ENCODE measurements at regions not wholly inside any gene's neighbourhood (a gene's known extent, or its start where the extent isn't known, plus 50 kb on each side); places are given as distances from the start of the nearest gene placed in this dataset.

GRCh38 chr16:65728167-65728566 is 606.3 kb upstream of the CDH11 start:
- H3K4me1 ChIP-seq (ENCODE audit: control insufficient read depth, insufficient read depth, low read length), result peaks cover 3% of the 10 kb centered on the region
- H3K36me3 ChIP-seq (ENCODE audit: control insufficient read depth, insufficient read depth, low read length), result no peaks in the 10 kb centered on the region
- no peaks in the 10 kb centered on the region for H3K27me3 ChIP-seq (ENCODE audit: control insufficient read depth, insufficient read depth, low read length)
- 55% methylated on average over 2 of the region's 3 CpGs for WGBS (ENCODE audit: insufficient coverage)
- peak; percentile 72 for DNase-seq
- no peaks in the 10 kb centered on the region for H3K9me3 ChIP-seq (replicated peaks; ENCODE audit: control insufficient read depth, low read depth, low read length)
- H3K27ac ChIP-seq (ENCODE audit: low read length), result no peak overlapping the region
- no peak overlapping the region for H3K4me3 ChIP-seq (ENCODE audit: low read length)

GRCh38 chr16:65727534-65728137 is 605.8 kb upstream of the CDH11 start:
- H3K36me3 ChIP-seq (ENCODE audit: control insufficient read depth, insufficient read depth, low read length), result no peaks in the 10 kb centered on the region
- no peak overlapping the region for H3K4me3 ChIP-seq (ENCODE audit: low read length)
- no peaks in the 10 kb centered on the region for H3K9me3 ChIP-seq (replicated peaks; ENCODE audit: control insufficient read depth, low read depth, low read length)
- H3K4me1 ChIP-seq (ENCODE audit: control insufficient read depth, insufficient read depth, low read length), result peaks cover 3% of the 10 kb centered on the region
- 86% methylated on average over 1 of the region's 8 CpGs for WGBS (ENCODE audit: insufficient coverage)
- H3K27me3 ChIP-seq (ENCODE audit: control insufficient read depth, insufficient read depth, low read length), result no peaks in the 10 kb centered on the region
- no peak for DNase-seq
- no peak overlapping the region for H3K27ac ChIP-seq (ENCODE audit: low read length)

GRCh38 chr16:65725156-65725845 is 603.4 kb upstream of the CDH11 start:
- no peak overlapping the region for H3K27ac ChIP-seq (ENCODE audit: low read length)
- no peak overlapping the region for H3K4me3 ChIP-seq (ENCODE audit: low read length)
- H3K36me3 ChIP-seq (ENCODE audit: control insufficient read depth, insufficient read depth, low read length), result no peaks in the 10 kb centered on the region
- WGBS (ENCODE audit: insufficient coverage), result 33% methylated on average over 1 of the region's 5 CpGs
- peaks cover 3% of the 10 kb centered on the region for H3K4me1 ChIP-seq (ENCODE audit: control insufficient read depth, insufficient read depth, low read length)
- no peak for DNase-seq
- no peaks in the 10 kb centered on the region for H3K9me3 ChIP-seq (replicated peaks; ENCODE audit: control insufficient read depth, low read depth, low read length)
- no peaks in the 10 kb centered on the region for H3K27me3 ChIP-seq (ENCODE audit: control insufficient read depth, insufficient read depth, low read length)

GRCh38 chr16:65722429-65722828 is 600.6 kb upstream of the CDH11 start:
- no peaks in the 10 kb centered on the region for H3K27me3 ChIP-seq (ENCODE audit: control insufficient read depth, insufficient read depth, low read length)
- no peak overlapping the region for H3K27ac ChIP-seq (ENCODE audit: low read length)
- H3K4me3 ChIP-seq (ENCODE audit: low read length), result no peak overlapping the region
- no peaks in the 10 kb centered on the region for H3K36me3 ChIP-seq (ENCODE audit: control insufficient read depth, insufficient read depth, low read length)
- no peaks in the 10 kb centered on the region for H3K9me3 ChIP-seq (replicated peaks; ENCODE audit: control insufficient read depth, low read depth, low read length)
- H3K4me1 ChIP-seq (ENCODE audit: control insufficient read depth, insufficient read depth, low read length), result no peaks in the 10 kb centered on the region
- no peak for DNase-seq
- 60% methylated on average over 1 of the region's 7 CpGs for WGBS (ENCODE audit: insufficient coverage)

GRCh38 chr16:65717846-65718245 is 596.0 kb upstream of the CDH11 start:
- DNase-seq, result no peak
- 74% methylated on average over 2 of the region's 3 CpGs for WGBS (ENCODE audit: insufficient coverage)
- Histone ChIP-seq H3K9me3 (replicated peaks; ENCODE audit: control insufficient read depth, low read depth, low read length) (no peaks in the 10 kb centered on the region), H3K27ac (ENCODE audit: low read length) (no peak overlapping the region), H3K4me3 (ENCODE audit: low read length) (no peak overlapping the region), H3K27me3 (ENCODE audit: control insufficient read depth, insufficient read depth, low read length) (no peaks in the 10 kb centered on the region), H3K4me1 (ENCODE audit: control insufficient read depth, insufficient read depth, low read length) (no peaks in the 10 kb centered on the region), H3K36me3 (ENCODE audit: control insufficient read depth, insufficient read depth, low read length) (no peaks in the 10 kb centered on the region)

GRCh38 chr16:65716737-65717700 is 595.2 kb upstream of the CDH11 start:
- Histone ChIP-seq H3K4me3 (ENCODE audit: low read length) (no peak overlapping the region), H3K36me3 (ENCODE audit: control insufficient read depth, insufficient read depth, low read length) (no peaks in the 10 kb centered on the region), H3K27me3 (ENCODE audit: control insufficient read depth, insufficient read depth, low read length) (no peaks in the 10 kb centered on the region), H3K4me1 (ENCODE audit: control insufficient read depth, insufficient read depth, low read length) (no peaks in the 10 kb centered on the region), H3K9me3 (replicated peaks; ENCODE audit: control insufficient read depth, low read depth, low read length) (no peaks in the 10 kb centered on the region), H3K27ac (ENCODE audit: low read length) (no peak overlapping the region)
- 40% methylated on average over 1 of the region's 8 CpGs for WGBS (ENCODE audit: insufficient coverage)
- no peak for DNase-seq

- no peaks in the 10 kb centered on the region for H3K4me1 ChIP-seq (ENCODE audit: control insufficient read depth, insufficient read depth, low read length)
- no peaks in the 10 kb centered on the region for H3K36me3 ChIP-seq (ENCODE audit: control insufficient read depth, insufficient read depth, low read length)
- no peak overlapping the region for H3K27ac ChIP-seq (ENCODE audit: low read length)
- H3K4me3 ChIP-seq (ENCODE audit: low read length), result no peak overlapping the region
- DNase-seq, result no peak
- 39% methylated on average over 3 of the region's 7 CpGs for WGBS (ENCODE audit: insufficient coverage)
- H3K27me3 ChIP-seq (ENCODE audit: control insufficient read depth, insufficient read depth, low read length), result no peaks in the 10 kb centered on the region
- H3K9me3 ChIP-seq (replicated peaks; ENCODE audit: control insufficient read depth, low read depth, low read length), result no peaks in the 10 kb centered on the region
Observed at GRCh38 chr16:65713181-65713808, 591.4 kb upstream of the CDH11 start.

GRCh38 chr16:65710107-65710506 is 588.2 kb upstream of the CDH11 start:
- Histone ChIP-seq H3K36me3 (ENCODE audit: control insufficient read depth, insufficient read depth, low read length) (no peaks in the 10 kb centered on the region), H3K27ac (ENCODE audit: low read length) (no peak overlapping the region), H3K4me1 (ENCODE audit: control insufficient read depth, insufficient read depth, low read length) (no peaks in the 10 kb centered on the region), H3K4me3 (ENCODE audit: low read length) (no peak overlapping the region), H3K27me3 (ENCODE audit: control insufficient read depth, insufficient read depth, low read length) (no peaks in the 10 kb centered on the region), H3K9me3 (replicated peaks; ENCODE audit: control insufficient read depth, low read depth, low read length) (no peaks in the 10 kb centered on the region)
- WGBS (ENCODE audit: insufficient coverage), result 25% methylated on average over 2 of the region's 8 CpGs
- no peak for DNase-seq

- H3K27me3 ChIP-seq (ENCODE audit: control insufficient read depth, insufficient read depth, low read length), result no peaks in the 10 kb centered on the region
- DNase-seq, result no peak
Observed at GRCh38 chr16:65704866-65705265, 583.0 kb upstream of the CDH11 start.

More at GRCh38 chr16:65704866-65705265, 583.0 kb upstream of the CDH11 start:
- no peak overlapping the region for H3K4me3 ChIP-seq (ENCODE audit: low read length)
- no peak overlapping the region for H3K27ac ChIP-seq (ENCODE audit: low read length)
- H3K36me3 ChIP-seq (ENCODE audit: control insufficient read depth, insufficient read depth, low read length), result no peaks in the 10 kb centered on the region
- H3K4me1 ChIP-seq (ENCODE audit: control insufficient read depth, insufficient read depth, low read length), result no peaks in the 10 kb centered on the region
- no peaks in the 10 kb centered on the region for H3K9me3 ChIP-seq (replicated peaks; ENCODE audit: control insufficient read depth, low read depth, low read length)

Measured in muscle of leg (tissue), 3 donors.